Panc1 (cell line): ENCODE measurements at regions not wholly inside any gene's neighbourhood (a gene's known extent, or its start where the extent isn't known, plus 50 kb on each side); places are given as distances from the start of the nearest gene placed in this dataset.

Source experiments
- ATAC-seq: fragments of 200-7000 bp; cut with Tn5 transposase; 2 replicates; pipeline ENCODE4 v1.9.1; 2020; ENCODE audit warnings: mild to moderate bottlenecking, moderate library complexity
- BruUV-seq: library from RNA; stranded (reverse); fragments of 400-500 nt; replicated peaks from 2 replicates; lab custom pipeline; 2021; lab: Mats Ljungman, UMichigan
- CTCF ChIA-PET: fragments of 300-600 bp; sonication (Branson Sonifier 250); formaldehyde crosslinking; loops from one replicate; lab custom pipeline; 2022; ENCODE audit warnings: antibody characterized with exemption; lab: Charles Lee
- POLR2A ChIA-PET: fragments of 300-600 bp; sonication (Branson Sonifier 250); formaldehyde crosslinking; loops from one replicate; lab custom pipeline; 2022; ENCODE audit warnings: antibody characterized with exemption; lab: Charles Lee
- DNase-seq: peaks from one replicate; pipeline ENCODE4 v3.0.0-alpha.2; 2010; ENCODE audit warnings: low read depth, low spot score
- H3K27ac ChIP-seq: 2 replicates; pipeline ENCODE4 v1.5.1; 2011; ENCODE audit warnings: mild to moderate bottlenecking, low read length, inconsistent platforms
- H3K27me3 ChIP-seq: fragments of 200-500 bp; sonication (Bioruptor generic); 2 replicates; pipeline ENCODE4 v1.6.0; 2014; ENCODE audit warnings: low read length, inconsistent platforms; ENCODE audit not compliant: control insufficient read depth, insufficient read depth
- H3K36me3 ChIP-seq: fragments of 200-500 bp; sonication (Bioruptor generic); 2 replicates; pipeline ENCODE4 v1.5.1; 2014; ENCODE audit warnings: inconsistent platforms, mild to moderate bottlenecking, low read length, moderate library complexity; ENCODE audit not compliant: control insufficient read depth, insufficient read depth
- H3K4me1 ChIP-seq: 2 replicates; pipeline ENCODE4 v1.5.1; 2011; ENCODE audit warnings: inconsistent platforms, mild to moderate bottlenecking, low read length, moderate library complexity; ENCODE audit not compliant: control insufficient read depth, insufficient read depth
- H3K4me3 ChIP-seq, 2 experiments: 2 replicates each; pipeline ENCODE4 v1.5.1; 2011 to 2012; ENCODE audit warnings: low read depth in 2 of 2, low read length in 2 of 2, mild to moderate bottlenecking in 2 of 2, inconsistent platforms in 1 of 2, moderate library complexity in 1 of 2
- H3K9me3 ChIP-seq: fragments of 200-500 bp; sonication (Bioruptor generic); 2 replicates; pipeline ENCODE4 v1.5.1; 2014; ENCODE audit warnings: low read depth, mild to moderate bottlenecking, inconsistent platforms, low read length, moderate library complexity; ENCODE audit not compliant: control insufficient read depth, insufficient read depth
- CTCF ChIP-seq: fragments of 450-650 bp; IDR thresholded peaks from 2 replicates; pipeline ENCODE4 v1.5.1; 2017; ENCODE audit warnings: mild to moderate bottlenecking
- POLR2AphosphoS5 ChIP-seq: IDR thresholded peaks from 2 replicates; pipeline ENCODE4 v1.6.1; 2012; ENCODE audit warnings: mild to moderate bottlenecking, low read depth, low read length, moderate library complexity
- REST ChIP-seq, 2 experiments: IDR thresholded peaks; 2 replicates each; pipeline ENCODE4 v1.6.1; 2011 to 2012; ENCODE audit warnings: low read depth in 2 of 2, control low read depth in 1 of 2, low read length in 1 of 2, mild to moderate bottlenecking in 1 of 2, moderate library complexity in 1 of 2; ENCODE audit not compliant: insufficient read depth in 1 of 2
- SIN3A ChIP-seq: IDR thresholded peaks from 2 replicates; pipeline ENCODE4 v1.6.1; 2012; ENCODE audit warnings: low read depth, mild to moderate bottlenecking, low read length, moderate library complexity, borderline replicate concordance; ENCODE audit not compliant: insufficient read depth
- TCF7L2 ChIP-seq: IDR thresholded peaks from 2 replicates; pipeline ENCODE4 v1.6.1; 2011; ENCODE audit warnings: mild to moderate bottlenecking, low read depth, low read length, inconsistent platforms
- in situ Hi-C: cut with HindIII; loops from 2 replicates; pipeline ENCODE4 v1.10.0; 2016; ENCODE audit warnings: low sequenced_read_pairs, low pct_unique_long_range_greater_than_20kb
- intact Hi-C: fragments of 100-400 bp; cut with micrococcal nuclease; formaldehyde crosslinking; loops from one replicate; pipeline ENCODE4 v1.10.0; 2022; ENCODE audit not compliant: unreplicated experiment

GRCh38 chr9:90307891-90308290 lies 334.7 kb downstream of the DIRAS2 start:
- Histone ChIP-seq H3K27ac (no peak overlapping the region), H3K4me3 (no peak overlapping the region), H3K27me3 (no peaks in the 10 kb centered on the region), H3K9me3 (no peaks in the 10 kb centered on the region), H3K36me3 (no peaks in the 10 kb centered on the region), H3K4me1 (no peaks in the 10 kb centered on the region)
- POLR2A ChIA-PET = no interaction called here
- CTCF ChIA-PET = no interaction called here
- no peak for TF ChIP-seq SIN3A
- DNase-seq (no peak), ATAC-seq (no peak)
- no TSS peak for BruUV-seq
- in situ Hi-C loops = no loop called here
- intact Hi-C loops = no loop called here

GRCh38 chr9:90308691-90309090 lies 333.9 kb downstream of the DIRAS2 start:
- Histone ChIP-seq H3K9me3 (no peaks in the 10 kb centered on the region), H3K4me1 (no peaks in the 10 kb centered on the region), H3K36me3 (no peaks in the 10 kb centered on the region), H3K27ac (no peak overlapping the region), H3K27me3 (no peaks in the 10 kb centered on the region), H3K4me3 (no peak overlapping the region)
- ChIA-PET POLR2A (no interaction called here), CTCF (no interaction called here)
- DNase-seq = no peak
- ATAC-seq = no peak
- no TSS peak for BruUV-seq
- in situ Hi-C loops (no loop called here), intact Hi-C loops (no loop called here)
- no peak for TF ChIP-seq REST (IDR thresholded peaks at IDR 0.05; ENCODE audit: insufficient read depth in 1 of 2, low read depth in 2 of 2, low read length in 1 of 2)
- no peak for TF ChIP-seq SIN3A
- TF ChIP-seq CTCF = no peak
- no peak for TF ChIP-seq TCF7L2
- no peak for TF ChIP-seq POLR2AphosphoS5

- intact Hi-C loops = no loop called here
- TF ChIP-seq POLR2AphosphoS5 (no peak), REST (IDR thresholded peaks at IDR 0.05; ENCODE audit: insufficient read depth in 1 of 2, low read depth in 2 of 2, low read length in 1 of 2) (no peak), SIN3A (no peak), CTCF (no peak), TCF7L2 (no peak)
- no peak for ATAC-seq
- no peaks in the 10 kb centered on the region for H3K36me3 ChIP-seq
- CTCF ChIA-PET = no interaction called here
- POLR2A ChIA-PET = no interaction called here
- no TSS peak for BruUV-seq
- no peaks in the 10 kb centered on the region for H3K4me1 ChIP-seq
- in situ Hi-C loops = no loop called here
- no peak for DNase-seq
- H3K9me3 ChIP-seq = no peaks in the 10 kb centered on the region
- no peaks in the 10 kb centered on the region for H3K27me3 ChIP-seq
- H3K4me3 ChIP-seq = no peak overlapping the region
- no peak overlapping the region for H3K27ac ChIP-seq
Measured at GRCh38 chr9:90309809-90310520, 332.7 kb downstream of the DIRAS2 start.
